ENCODE measurements at regions not wholly inside any gene's neighbourhood (a gene's known extent, or its start where the extent isn't known, plus 50 kb on each side); places are given as distances from the start of the nearest gene placed in this dataset.
"Not testable (repeated sequence)": the region's sequence is repeated elsewhere in the genome, so short reads cannot be mapped to it uniquely, and the experiment has no call there.

- TF ChIP-seq POLR2A (IDR thresholded peaks at IDR 0.05; ENCODE audit: low read depth, low read length) = no peak
- TF ChIP-seq POLR2AphosphoS5 (IDR thresholded peaks at IDR 0.05; ENCODE audit: low read depth, low read length) = no peak
- TF ChIP-seq TAF1 (IDR thresholded peaks at IDR 0.05; ENCODE audit: borderline replicate concordance, low read depth, low read length) = no peak
- DNase-seq (ENCODE audit: insufficient read length) = no peak
- peak; percentile 73 for FAIRE-seq
Measured at GRCh38 chr11:47928426-47928825, 51.9 kb upstream of the PTPRJ start.

GRCh38 chr11:47924184-47924691 lies 56.1 kb upstream of the PTPRJ start:
- FAIRE-seq (no peak), DNase-seq (ENCODE audit: insufficient read length) (no peak)
- no peak for TF ChIP-seq TAF1 (IDR thresholded peaks at IDR 0.05; ENCODE audit: borderline replicate concordance, low read depth, low read length)
- no peak for TF ChIP-seq POLR2AphosphoS5 (IDR thresholded peaks at IDR 0.05; ENCODE audit: low read depth, low read length)
- TF ChIP-seq POLR2A (IDR thresholded peaks at IDR 0.05; ENCODE audit: low read depth, low read length) = no peak

- DNase-seq (ENCODE audit: insufficient read length) = no peak
- FAIRE-seq = no peak
Measured at GRCh38 chr11:47923667-47924066, 56.7 kb upstream of the PTPRJ start.

GRCh38 chr11:47921080-47921555 lies 59.2 kb upstream of the PTPRJ start:
- FAIRE-seq = not testable (repeated sequence)

More at GRCh38 chr11:47923667-47924066, 56.7 kb upstream of the PTPRJ start:
- TF ChIP-seq TAF1 (IDR thresholded peaks at IDR 0.05; ENCODE audit: borderline replicate concordance, low read depth, low read length) (no peak), POLR2AphosphoS5 (IDR thresholded peaks at IDR 0.05; ENCODE audit: low read depth, low read length) (no peak), POLR2A (IDR thresholded peaks at IDR 0.05; ENCODE audit: low read depth, low read length) (no peak)

GRCh38 chr11:47918882-47919495 lies 61.4 kb upstream of the PTPRJ start:
- TF ChIP-seq POLR2A (IDR thresholded peaks at IDR 0.05; ENCODE audit: low read depth, low read length) (no peak), TAF1 (IDR thresholded peaks at IDR 0.05; ENCODE audit: borderline replicate concordance, low read depth, low read length) (no peak), POLR2AphosphoS5 (IDR thresholded peaks at IDR 0.05; ENCODE audit: low read depth, low read length) (no peak)
- no peak for FAIRE-seq
- no peak for DNase-seq (ENCODE audit: insufficient read length)

More at GRCh38 chr11:47921080-47921555, 59.2 kb upstream of the PTPRJ start:
- DNase-seq (ENCODE audit: insufficient read length) = not testable (repeated sequence)

- FAIRE-seq = no peak
Measured at GRCh38 chr11:47918370-47918690, 62.0 kb upstream of the PTPRJ start.

GRCh38 chr11:47917599-47918369 lies 62.6 kb upstream of the PTPRJ start:
- TF ChIP-seq POLR2A (IDR thresholded peaks at IDR 0.05; ENCODE audit: low read depth, low read length) (no peak), POLR2AphosphoS5 (IDR thresholded peaks at IDR 0.05; ENCODE audit: low read depth, low read length) (no peak), TAF1 (IDR thresholded peaks at IDR 0.05; ENCODE audit: borderline replicate concordance, low read depth, low read length) (no peak)
- DNase-seq (ENCODE audit: insufficient read length) (no peak), FAIRE-seq (no peak)

More at GRCh38 chr11:47918370-47918690, 62.0 kb upstream of the PTPRJ start:
- DNase-seq (ENCODE audit: insufficient read length) = no peak
- TF ChIP-seq POLR2A (IDR thresholded peaks at IDR 0.05; ENCODE audit: low read depth, low read length) = no peak
- no peak for TF ChIP-seq POLR2AphosphoS5 (IDR thresholded peaks at IDR 0.05; ENCODE audit: low read depth, low read length)
- TF ChIP-seq TAF1 (IDR thresholded peaks at IDR 0.05; ENCODE audit: borderline replicate concordance, low read depth, low read length) = no peak

GRCh38 chr11:47916361-47916841 lies 64.0 kb upstream of the PTPRJ start:
- TF ChIP-seq POLR2A (IDR thresholded peaks at IDR 0.05; ENCODE audit: low read depth, low read length) = no peak
- no peak for TF ChIP-seq TAF1 (IDR thresholded peaks at IDR 0.05; ENCODE audit: borderline replicate concordance, low read depth, low read length)
- no peak for TF ChIP-seq POLR2AphosphoS5 (IDR thresholded peaks at IDR 0.05; ENCODE audit: low read depth, low read length)
- DNase-seq (ENCODE audit: insufficient read length) (no peak), FAIRE-seq (no peak)

- no peak for DNase-seq (ENCODE audit: insufficient read length)
- TF ChIP-seq POLR2AphosphoS5 (IDR thresholded peaks at IDR 0.05; ENCODE audit: low read depth, low read length) (no peak), POLR2A (IDR thresholded peaks at IDR 0.05; ENCODE audit: low read depth, low read length) (no peak), TAF1 (IDR thresholded peaks at IDR 0.05; ENCODE audit: borderline replicate concordance, low read depth, low read length) (no peak)
- FAIRE-seq = no peak
Measured at GRCh38 chr11:47915783-47916182, 64.6 kb upstream of the PTPRJ start.

GRCh38 chr11:47915374-47915773 lies 65.0 kb upstream of the PTPRJ start:
- no peak for TF ChIP-seq TAF1 (IDR thresholded peaks at IDR 0.05; ENCODE audit: borderline replicate concordance, low read depth, low read length)
- TF ChIP-seq POLR2A (IDR thresholded peaks at IDR 0.05; ENCODE audit: low read depth, low read length) = no peak
- TF ChIP-seq POLR2AphosphoS5 (IDR thresholded peaks at IDR 0.05; ENCODE audit: low read depth, low read length) = no peak
- no peak for FAIRE-seq
- DNase-seq (ENCODE audit: insufficient read length) = no peak

GRCh38 chr11:47914743-47915142 lies 65.6 kb upstream of the PTPRJ start:
- TF ChIP-seq POLR2A (IDR thresholded peaks at IDR 0.05; ENCODE audit: low read depth, low read length) = no peak
- no peak for TF ChIP-seq TAF1 (IDR thresholded peaks at IDR 0.05; ENCODE audit: borderline replicate concordance, low read depth, low read length)
- DNase-seq (ENCODE audit: insufficient read length) (no peak), FAIRE-seq (no peak)

All from GM12892 (cell line).